GDM1 (cell line): ENCODE measurements at regions not wholly inside any gene's neighbourhood (a gene's known extent, or its start where the extent isn't known, plus 50 kb on each side); places are given as distances from the start of the nearest gene placed in this dataset.
A peak's percentile ranks its signal among the peaks of the same experiment; 100 is the strongest.
"Not testable (repeated sequence)": the region's sequence is repeated elsewhere in the genome, so short reads cannot be mapped to it uniquely, and the experiment has no call there.

Experiments
- DNase-seq: peaks from one replicate; lab custom pipeline; 2025; lab: John Stamatoyannopoulos, UW

- peak; percentile 13 for DNase-seq
Measured at GRCh38 chr2:65574993-65575392, 142.6 kb upstream of the SPRED2 start.

GRCh38 chr2:65568656-65569440, 136.4 kb upstream of the SPRED2 start:
- DNase-seq: not testable (repeated sequence)

GRCh38 chr2:65566617-65567016, 134.2 kb upstream of the SPRED2 start:
- no peak for DNase-seq

- DNase-seq: no peak
Measured at GRCh38 chr2:65565681-65566080, 133.3 kb upstream of the SPRED2 start.

- no peak for DNase-seq
Measured at GRCh38 chr2:65564299-65564698, 131.9 kb upstream of the SPRED2 start.

GRCh38 chr2:65562890-65563289, 130.5 kb upstream of the SPRED2 start:
- no peak for DNase-seq

GRCh38 chr2:65558743-65559142, 126.3 kb upstream of the SPRED2 start:
- no peak for DNase-seq

- no peak for DNase-seq
Measured at GRCh38 chr2:65557616-65558573, 125.5 kb upstream of the SPRED2 start.

- no peak for DNase-seq
Measured at GRCh38 chr2:65554765-65555591, 122.6 kb upstream of the SPRED2 start.

GRCh38 chr2:65553504-65554074, 121.2 kb upstream of the SPRED2 start:
- DNase-seq: no peak

GRCh38 chr2:65551528-65551927, 119.1 kb upstream of the SPRED2 start:
- no peak for DNase-seq

GRCh38 chr2:65550246-65550645, 117.8 kb upstream of the SPRED2 start:
- DNase-seq: no peak

- no peak for DNase-seq
Measured at GRCh38 chr2:65549631-65550030, 117.2 kb upstream of the SPRED2 start.

GRCh38 chr2:65549257-65549627, 116.8 kb upstream of the SPRED2 start:
- no peak for DNase-seq

- no peak for DNase-seq
Measured at GRCh38 chr2:65548576-65549256, 116.3 kb upstream of the SPRED2 start.

- DNase-seq: no peak
Measured at GRCh38 chr2:65548064-65548463, 115.7 kb upstream of the SPRED2 start.

GRCh38 chr2:65545837-65546805, 113.7 kb upstream of the SPRED2 start:
- no peak for DNase-seq

GRCh38 chr2:65541773-65542172, 109.4 kb upstream of the SPRED2 start:
- no peak for DNase-seq

GRCh38 chr2:65539633-65540032, 107.2 kb upstream of the SPRED2 start:
- DNase-seq: no peak
